Activated CD8-positive, alpha-beta memory T cell treated with anti-CD3 and anti-CD28 coated beads for 4 hours (primary cell): ENCODE measurements at regions not wholly inside any gene's neighbourhood (a gene's known extent, or its start where the extent isn't known, plus 50 kb on each side); places are given as distances from the start of the nearest gene placed in this dataset.

Source experiments
- DNase-seq, 2 donors: peaks; one replicate each; pipeline ENCODE4 v3.0.0-alpha.2; 2020; ENCODE audit warnings: low read depth in 2 of 2

DNA sequence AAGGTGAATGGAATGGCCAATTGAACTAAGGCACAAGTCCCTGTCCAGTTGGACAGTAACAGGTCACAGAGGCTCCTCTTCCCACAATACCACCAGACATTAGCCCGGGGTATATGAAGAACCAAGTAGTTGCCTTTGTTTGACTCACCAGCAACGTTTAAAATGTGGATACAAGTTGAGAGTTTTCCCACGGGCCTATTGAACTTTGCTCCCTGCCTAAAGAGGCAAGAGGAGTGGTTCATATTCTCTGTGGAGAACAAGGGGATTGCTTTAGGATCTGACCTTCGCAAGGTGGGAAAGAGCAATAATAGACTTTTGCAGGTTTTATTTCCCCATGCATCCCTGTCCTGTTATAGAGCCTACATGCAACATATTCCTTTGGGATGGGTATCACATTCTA, 177.2 kb downstream of the POU4F1 start:
- no peak for DNase-seq

DNA sequence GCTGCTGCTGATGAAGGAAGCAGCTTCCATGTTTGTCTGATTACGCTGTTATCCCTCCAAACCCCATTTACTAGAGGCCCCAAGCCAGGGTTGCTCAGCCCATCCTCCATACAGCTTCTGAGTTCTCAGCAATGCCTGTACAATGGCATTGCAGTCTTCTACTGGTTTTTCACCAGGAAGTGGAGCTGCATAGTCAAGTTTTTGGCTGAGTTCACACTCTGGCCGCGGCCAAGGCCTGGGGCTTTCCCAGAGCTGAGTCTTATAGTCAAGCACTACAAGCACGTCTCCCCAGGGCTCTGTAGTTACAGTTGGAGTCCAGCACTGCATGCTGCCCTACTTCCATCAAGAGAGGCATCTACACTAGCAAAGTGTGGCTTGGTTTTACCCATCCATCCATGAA, 182.5 kb downstream of the POU4F1 start:
- DNase-seq = no peak

DNA sequence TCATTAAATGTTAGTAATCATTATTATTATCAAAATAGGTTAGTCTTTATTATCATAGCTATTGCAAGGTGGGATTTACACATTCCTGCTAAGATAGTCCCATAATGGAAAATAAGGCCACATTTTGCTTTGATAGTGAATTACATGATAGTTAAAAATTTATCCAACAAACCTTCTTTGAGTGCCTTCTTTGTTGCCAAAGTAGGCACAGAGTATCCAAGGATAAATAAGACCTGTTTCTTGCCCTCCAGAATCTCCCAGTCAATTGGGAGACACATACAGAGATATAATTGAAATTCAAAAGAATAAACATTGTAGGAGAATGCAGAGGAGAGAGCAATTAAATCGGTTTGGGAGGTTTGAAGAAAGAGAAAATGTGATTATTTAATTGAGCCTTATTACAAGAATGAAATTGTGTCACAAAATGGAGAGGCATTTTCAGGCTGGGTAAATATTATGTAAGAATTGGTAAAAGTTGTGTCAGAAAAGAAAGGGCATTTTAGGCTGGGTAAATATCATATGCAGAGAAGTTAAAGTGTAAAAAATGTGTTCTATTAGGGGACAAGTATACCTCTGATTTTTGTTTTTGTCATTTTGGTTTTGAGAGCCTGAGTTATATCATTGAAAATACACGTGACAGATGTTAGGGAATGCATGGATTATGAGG, 189.3 kb downstream of the POU4F1 start:
- no peak for DNase-seq

DNA sequence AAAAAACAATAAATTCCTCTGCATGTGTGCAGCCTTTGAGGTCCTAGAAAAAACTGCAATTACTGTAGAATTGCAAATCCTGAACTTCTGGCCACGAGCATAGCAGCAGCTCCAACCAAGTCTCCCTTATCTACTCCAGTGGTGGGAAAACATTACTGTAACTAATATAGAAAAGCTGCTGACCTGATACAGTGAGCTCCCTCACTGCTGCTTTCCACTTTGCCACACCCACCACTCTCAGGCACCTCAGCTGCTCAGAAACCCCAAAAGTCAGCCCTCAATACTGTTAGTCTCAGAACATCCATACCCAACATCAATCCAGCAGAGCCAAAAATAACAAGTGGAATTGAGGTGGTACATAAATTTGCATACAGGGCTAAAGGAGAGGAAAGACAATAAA, 192.5 kb downstream of the POU4F1 start:
- DNase-seq = no peak

DNA sequence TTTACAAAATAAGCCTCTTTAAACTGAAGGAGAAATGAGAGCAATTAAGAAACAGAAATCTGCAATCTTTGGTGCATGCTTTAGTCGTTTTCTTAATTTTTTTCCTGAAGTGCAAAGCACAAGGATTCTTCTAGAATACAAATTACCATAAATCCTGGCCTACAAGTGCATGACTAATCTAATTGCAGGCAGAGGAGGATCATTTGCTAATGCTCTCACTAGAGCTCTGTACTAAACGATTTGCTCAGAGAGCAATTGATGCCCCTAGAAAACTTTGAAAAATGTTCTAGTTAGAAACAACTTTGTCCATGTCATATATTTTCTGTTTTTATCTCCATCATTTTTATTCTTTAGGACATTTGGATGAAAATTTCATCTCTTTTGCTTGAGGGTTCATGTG, 193.2 kb downstream of the POU4F1 start:
- DNase-seq = no peak

DNA sequence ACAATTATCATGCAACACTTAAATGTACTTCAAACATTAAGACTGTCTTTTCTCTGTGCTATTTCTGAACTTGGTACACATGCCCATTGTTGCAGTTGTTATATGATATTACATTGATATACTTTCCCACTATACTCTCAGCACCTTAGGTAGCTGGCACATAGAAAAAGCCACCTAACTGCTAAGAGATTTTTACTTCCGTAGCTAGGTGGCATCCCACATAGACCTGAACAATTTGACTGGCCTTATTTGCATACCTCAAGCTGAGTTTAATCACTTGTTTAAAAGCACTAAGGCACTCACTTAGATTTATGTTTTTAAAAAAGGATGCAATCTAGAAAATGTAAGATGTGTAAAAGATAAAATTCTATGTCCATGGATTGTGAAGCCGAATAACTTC, 194.2 kb downstream of the POU4F1 start:
- DNase-seq = no peak

DNA sequence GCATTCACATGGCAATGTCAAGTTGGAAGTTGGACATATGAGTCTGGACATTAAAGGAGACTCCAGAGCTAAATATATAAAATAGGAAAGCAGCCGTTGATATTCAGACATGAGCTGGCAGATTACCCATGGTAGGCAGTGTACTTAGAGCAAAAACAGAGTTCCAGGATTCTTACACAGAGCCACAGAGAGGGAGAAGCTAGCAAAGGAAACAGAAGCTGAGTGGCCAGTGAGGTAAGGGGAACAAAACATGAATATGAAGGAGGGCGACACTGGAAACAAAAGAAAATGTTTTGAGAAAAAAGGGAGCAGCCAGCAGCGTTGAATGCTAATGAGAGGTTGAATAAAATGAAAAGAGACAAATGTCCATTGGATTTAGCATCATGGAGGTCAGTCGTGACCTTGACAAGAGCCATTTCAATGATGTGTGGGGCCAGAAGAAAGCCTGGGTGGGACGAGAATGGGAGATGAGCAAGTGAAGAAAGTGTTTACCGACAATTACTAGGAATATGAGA, 198.4 kb downstream of the POU4F1 start:
- no peak for DNase-seq

DNA sequence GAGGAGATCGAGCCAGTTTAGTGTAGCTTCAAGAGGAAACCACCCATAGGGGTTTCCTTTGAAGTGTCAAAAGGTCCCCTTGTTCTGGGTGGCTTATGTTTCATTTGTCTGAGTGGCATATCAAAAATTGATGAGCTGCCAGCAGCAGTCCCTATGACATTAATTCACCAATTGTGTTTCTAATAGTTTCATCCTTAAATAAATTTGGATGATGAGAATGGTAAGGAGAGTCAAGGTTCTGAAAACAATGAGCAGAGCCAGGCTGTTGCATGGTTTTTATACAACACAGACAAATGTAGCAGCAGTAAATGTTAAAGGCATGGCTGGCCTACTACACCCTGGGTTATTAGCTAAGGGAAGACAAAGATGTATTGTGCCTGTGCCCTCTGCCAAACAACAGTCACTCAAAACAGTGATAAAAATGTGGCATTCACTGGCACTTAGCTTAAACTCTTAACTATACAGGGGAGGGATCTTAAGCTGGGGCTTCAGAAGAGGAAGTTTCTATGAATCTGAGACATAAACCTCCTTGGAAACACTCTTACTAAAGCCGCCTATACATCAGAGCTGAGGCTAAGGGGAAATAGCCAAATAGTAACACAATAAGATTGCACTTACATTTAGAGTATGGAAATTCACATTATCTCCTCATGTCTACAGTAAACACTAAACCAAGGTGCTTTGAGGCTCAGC, 200.5 kb downstream of the POU4F1 start:
- no peak for DNase-seq

DNA sequence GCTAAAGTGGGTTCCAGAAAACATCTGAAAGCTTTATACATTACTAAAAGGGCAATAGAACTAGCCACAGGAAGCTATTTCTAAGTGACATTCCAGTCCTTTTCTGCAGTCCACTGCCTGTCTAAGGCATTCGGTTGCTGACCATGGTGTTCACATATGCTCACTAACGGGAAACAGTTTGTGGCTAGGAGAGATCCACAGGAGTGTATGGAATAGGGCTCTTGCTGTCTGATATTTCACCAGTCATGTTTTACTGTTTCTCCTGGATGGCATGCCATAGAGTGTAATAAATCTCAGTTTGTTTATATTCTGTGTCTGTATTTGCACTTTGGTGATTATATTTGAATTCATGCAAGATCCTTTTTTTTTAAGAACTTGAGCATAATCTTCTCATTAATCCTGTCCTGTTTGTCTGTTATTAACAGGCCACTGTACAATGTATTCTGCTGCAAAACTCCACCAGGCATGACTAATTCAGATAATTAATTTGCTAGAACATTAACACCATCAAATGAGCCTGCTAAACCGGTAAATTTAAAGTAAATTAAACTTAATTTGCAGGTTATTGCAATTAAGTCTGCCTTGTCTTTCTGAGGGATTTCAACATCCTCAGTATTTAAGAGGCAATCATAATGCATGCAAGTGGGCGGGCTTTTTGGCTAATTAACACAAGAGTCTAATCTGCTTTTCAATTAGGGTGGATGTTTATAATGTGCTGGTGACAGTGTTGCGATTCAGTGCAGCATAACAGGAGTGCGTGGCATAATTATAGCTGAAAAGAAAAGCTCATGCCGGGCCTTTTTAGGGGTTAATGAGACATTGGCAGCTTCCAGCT, 201.3 kb downstream of the POU4F1 start:
- DNase-seq = no peak

DNA sequence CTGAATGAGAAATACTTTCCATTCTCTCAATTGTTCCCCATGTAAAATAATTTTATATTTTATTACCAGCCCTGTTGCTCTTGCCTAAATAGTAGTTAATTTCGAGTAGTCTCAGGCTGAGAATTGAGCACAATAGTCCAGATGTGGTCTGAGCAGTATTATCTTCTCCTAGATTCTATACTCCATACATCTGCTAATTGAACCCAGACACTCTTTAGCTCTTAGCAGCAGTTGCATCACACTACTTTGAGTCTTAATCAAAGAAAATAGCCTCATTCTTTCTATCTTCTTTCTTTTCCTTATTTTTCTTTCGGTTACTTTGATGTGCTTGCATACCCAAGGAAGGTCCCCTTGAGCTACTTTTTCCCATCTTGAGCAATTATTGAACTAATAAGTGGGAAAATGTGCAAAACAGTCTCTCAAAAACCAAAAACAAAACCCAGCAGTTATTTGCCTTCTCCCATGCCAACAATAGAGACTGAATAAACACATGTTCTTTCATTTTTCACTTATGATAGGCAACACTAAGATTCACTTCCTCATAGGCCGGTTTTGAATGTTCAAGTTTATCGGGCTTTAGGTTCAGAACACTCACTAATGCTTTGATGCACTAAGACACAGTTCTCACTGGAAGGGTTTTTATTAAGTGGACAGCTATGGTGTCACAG, 204.5 kb downstream of the POU4F1 start:
- no peak for DNase-seq

DNA sequence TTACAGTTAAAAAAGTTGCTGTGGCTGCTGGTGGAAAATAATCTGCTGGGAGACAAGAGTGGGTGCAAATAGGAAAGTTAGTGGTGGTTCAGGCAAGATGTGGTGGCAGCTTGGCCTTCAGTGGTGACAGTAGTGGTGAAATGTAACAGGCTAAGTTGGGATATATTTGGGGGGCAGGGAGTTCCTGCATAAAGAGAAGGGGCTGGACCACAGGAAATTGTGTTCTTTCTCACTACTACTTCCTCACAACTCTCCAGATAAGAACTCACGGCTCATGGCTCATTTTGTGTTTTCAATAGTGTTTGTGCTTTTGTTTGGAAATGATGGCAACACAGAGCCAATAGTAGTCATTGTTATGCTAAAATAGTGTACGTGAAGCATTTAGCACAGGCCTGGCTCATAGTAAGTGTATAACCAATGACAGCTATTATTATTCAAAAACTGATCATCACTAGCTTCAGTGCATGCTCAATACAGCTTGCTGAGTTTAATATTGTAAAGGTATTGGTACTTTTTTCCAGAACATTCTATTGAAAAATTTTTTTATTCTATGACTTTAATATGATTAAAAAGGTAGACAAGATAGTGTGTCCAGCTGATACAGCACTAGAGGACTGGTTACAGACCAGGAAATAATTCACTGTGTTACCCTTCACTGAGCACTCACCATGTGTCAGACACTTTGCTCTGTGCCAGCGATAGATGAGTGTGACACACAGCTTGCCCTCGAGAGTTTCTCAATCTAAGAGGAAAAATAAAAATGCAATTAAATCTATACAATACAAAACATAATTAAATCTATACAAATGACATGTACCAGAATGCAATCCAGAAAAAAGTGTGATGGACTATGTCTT, 209.8 kb downstream of the POU4F1 start:
- no peak for DNase-seq

DNA sequence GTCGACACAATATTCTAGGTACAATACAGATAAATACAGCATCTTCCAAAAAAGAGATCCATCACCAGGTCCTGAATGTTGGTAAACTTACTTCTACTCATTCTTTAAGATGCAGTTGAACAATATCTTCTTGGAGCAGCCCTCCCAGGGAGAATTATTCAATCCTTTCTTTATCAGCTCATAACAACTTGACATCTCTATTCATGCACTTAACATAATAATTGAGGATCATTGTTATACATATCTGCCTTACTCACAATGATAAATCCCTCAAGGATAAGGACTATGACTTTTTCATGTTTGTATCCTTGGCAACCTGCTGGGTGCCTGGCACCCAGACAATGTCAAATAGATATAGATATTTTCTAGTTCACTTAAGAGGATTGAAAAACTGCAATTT, 219.5 kb downstream of the POU4F1 start:
- DNase-seq = no peak

DNA sequence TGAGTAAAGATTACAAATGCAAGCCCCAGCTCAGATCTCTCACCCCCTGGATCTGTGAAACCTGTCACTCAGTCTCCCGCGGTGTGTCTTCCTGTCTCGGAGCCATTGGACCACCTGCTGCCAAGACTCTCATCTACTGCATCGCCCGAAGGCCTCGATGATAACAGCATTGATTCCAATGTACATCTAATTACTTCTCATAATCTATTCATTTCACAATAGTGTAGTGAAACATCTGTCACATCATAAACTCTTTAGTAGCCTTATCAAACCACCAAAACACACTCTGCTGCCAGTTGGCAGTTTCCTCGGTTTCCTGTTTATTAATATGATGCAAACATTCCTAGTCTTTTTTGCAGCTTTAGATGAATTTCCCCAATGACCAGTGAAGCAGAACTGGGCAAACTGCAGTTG, 220.3 kb downstream of the POU4F1 start:
- DNase-seq = no peak

DNA sequence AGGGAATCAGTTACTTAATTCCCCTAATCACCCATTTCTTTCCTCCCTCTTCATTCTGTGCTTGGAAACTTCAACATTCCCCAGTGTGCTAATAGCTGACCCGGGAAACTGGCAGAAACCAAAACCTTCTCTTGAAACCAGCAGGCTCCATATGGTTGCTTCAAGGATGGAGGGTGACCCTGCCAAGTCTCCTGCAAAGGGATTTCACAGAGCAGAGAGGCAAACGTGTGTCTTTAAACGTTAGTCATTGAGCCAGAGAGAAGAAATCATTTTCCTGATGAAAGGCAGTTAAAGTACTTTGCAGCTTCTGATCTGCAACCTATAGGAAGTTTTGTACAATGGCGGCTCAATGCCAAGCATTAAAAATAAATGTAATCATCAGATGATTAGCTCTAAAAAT, 220.9 kb downstream of the POU4F1 start:
- DNase-seq = no peak

DNA sequence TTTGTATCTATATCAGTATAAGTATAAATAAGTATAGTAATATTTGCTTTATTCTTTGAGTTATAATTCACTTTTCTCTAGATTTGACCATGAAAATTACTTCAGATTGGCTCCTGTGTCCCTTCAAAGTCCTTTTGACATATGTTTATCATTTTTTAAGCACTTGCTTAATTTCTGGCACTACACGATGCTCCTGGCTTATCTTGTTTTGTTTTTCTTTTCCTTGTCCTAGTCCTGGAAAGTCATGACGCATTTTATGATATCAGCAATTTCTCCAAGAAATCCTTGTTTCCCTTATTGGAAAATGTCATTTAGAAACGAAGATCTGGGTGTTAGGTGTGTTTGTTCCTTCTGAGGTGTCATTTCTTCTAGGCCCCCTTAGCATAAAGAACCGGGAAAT, 226.5 kb downstream of the POU4F1 start:
- DNase-seq = no peak

DNA sequence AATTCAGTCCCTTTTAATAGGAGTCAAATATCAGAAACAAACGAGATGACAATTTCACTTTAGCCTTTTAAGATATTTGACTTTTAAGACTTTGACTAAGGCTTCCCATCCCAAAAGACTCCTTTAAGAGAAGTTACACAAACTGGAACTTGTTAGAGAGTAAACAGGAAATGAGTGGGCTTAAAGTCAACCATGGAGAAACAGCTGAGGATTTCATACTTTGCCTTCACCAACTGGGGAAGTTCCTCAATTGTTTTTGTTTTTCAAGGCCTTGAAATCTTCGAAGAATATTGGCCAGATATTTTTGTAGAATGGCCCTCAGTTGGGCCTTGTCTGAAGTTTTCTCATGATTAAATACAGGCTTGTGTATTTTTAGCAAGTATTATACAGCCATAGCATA, 227.3 kb downstream of the POU4F1 start:
- no peak for DNase-seq

DNA sequence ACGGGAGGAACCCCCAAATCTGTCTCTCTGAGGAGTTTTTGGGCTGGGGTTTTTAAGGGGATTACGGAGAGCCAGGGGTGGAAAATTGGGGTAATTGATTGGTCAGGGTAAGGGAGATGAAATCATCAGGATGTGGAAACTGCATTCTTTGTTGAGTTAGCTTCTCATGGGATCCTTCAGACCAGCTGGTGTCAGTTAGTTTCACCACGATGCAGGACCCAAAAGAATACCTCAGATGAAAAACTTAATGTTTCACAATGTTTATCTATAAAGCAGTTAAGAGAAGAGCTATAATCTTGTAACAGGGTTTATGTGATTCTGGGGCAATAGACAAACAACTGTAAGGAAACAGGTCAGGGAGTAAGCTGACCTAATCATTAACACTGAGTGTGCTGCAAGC, 230.8 kb downstream of the POU4F1 start:
- no peak for DNase-seq

DNA sequence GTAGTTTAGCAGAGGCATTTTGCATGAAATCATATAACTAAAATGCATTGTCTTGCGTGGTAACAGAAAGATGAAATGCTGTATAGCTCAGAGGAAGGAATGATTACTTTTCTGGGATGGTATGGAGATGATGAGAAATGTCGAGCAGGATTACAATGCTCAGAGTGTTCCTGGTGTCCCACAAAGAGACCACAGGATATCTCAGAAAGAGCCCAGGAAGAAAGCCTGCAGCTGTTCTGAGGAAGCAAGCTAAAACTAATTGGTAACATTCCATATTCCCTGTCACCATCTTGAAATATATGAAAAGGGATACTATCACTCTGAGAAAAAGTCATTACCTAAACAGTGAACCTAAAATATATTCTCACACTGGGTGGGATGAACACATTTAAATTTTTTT, 233.1 kb downstream of the POU4F1 start:
- no peak for DNase-seq

DNA sequence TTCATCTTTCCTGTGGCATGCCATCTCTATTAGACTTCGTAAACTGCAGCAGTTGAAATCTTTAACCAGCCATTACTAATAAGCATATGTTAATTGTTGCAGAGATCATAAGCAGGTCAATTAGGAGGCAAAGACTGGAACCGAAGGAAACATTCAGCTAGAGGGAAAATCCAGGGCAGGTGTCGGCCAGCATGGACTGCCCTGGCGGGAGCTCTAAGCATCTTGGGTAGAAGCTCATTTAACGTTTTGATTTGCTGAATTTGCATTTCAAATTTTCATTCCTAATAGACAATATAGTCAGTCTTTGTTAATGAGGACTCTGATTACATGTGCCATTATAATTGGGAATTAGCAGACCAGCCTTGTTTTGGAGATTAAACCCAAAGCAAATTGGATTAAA, 238.6 kb downstream of the POU4F1 start:
- no peak for DNase-seq

DNA sequence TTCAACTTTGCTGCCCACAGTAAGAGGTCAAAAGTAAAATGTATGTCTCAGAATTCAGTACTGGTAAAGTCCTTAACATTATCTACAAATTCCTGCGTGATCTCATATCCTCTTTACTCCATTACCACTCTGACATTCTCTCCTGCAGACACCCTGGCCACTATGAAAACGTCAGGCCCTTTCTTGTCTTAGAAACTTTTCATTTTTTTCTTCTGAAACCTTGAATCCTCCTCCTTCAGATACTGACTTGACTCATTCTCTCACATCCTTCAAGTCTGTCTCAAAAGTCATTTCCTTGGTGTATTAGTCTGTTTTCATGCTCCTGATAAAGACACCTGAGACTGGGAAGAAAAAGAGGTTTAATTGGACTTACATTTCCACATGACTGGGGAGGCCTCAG, 262.3 kb downstream of the POU4F1 start:
- DNase-seq = no peak

DNA sequence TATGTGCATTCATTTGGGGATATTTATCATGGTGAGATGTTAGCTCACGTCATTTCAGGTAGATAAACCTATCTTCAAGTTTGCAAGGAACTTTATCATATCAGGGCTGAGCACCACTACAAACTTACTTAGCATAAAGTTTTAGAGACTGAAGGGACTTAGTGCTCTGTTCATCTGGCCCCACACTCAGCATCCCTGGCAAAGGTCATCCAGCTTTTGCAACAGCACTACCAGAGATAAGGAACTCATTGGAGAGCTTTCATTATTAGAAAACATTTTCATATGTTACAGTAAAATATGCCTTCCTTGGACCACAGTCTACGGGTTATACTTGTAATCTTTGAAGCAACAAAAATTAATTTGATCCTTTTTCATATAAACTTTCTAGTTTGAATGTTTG, 263.4 kb downstream of the POU4F1 start:
- no peak for DNase-seq
